ENCODE measurements at regions not wholly inside any gene's neighbourhood (a gene's known extent, or its start where the extent isn't known, plus 50 kb on each side); places are given as distances from the start of the nearest gene placed in this dataset.

DNA sequence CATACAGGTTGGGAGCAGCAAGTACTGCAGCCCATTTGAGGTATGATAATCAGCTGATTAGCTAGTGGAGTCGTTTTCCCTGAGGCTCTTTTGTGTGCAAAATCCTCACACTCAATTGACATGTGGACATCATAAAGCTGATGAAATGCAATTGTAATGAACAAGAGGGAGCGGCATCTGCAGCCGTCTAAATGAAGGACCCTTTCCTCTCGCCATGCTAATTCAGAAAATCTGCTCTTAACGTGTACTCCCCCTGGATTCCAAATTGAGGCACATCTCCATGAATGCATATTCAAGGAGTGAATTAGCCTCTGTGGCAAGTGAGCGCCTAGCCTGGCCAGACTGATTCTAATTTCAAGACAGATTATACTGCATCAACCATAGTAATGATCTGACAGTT lies 260.9 kb upstream of the ATP5MC3 start:
- TF ChIP-seq, protein P1, sequence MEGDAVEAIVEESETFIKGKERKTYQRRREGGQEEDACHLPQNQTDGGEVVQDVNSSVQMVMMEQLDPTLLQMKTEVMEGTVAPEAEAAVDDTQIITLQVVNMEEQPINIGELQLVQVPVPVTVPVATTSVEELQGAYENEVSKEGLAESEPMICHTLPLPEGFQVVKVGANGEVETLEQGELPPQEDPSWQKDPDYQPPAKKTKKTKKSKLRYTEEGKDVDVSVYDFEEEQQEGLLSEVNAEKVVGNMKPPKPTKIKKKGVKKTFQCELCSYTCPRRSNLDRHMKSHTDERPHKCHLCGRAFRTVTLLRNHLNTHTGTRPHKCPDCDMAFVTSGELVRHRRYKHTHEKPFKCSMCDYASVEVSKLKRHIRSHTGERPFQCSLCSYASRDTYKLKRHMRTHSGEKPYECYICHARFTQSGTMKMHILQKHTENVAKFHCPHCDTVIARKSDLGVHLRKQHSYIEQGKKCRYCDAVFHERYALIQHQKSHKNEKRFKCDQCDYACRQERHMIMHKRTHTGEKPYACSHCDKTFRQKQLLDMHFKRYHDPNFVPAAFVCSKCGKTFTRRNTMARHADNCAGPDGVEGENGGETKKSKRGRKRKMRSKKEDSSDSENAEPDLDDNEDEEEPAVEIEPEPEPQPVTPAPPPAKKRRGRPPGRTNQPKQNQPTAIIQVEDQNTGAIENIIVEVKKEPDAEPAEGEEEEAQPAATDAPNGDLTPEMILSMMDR (conservative IDR thresholded peaks at IDR 0.05): no peak
- TF ChIP-seq ZFX (IDR thresholded peaks at IDR 0.05): no peak

All from C4-2B (cell line).